ENCODE measurements at regions not wholly inside any gene's neighbourhood (a gene's known extent, or its start where the extent isn't known, plus 50 kb on each side); places are given as distances from the start of the nearest gene placed in this dataset.
A peak's percentile ranks its signal among the peaks of the same experiment; 100 is the strongest.

- no peak for TF ChIP-seq CTCF (IDR thresholded peaks at IDR 0.05; ENCODE audit: low read depth, low read length)
- DNase-seq (ENCODE audit: low read depth in 2 of 2): peak in 1 of 2 donors; percentile 12
- no peak overlapping the region for H3K4me3 ChIP-seq (replicated peaks in 1 of 2; ENCODE audit: low read depth in 2 of 2, low read length in 2 of 2)
These were observed 92.5 kb upstream of the MB21D2 start for GRCh38 chr3:193010191-193010590.

- no peak overlapping the region for H3K4me3 ChIP-seq (replicated peaks in 1 of 2; ENCODE audit: low read depth in 2 of 2, low read length in 2 of 2)
- no peak for DNase-seq (ENCODE audit: low read depth in 2 of 2)
- TF ChIP-seq CTCF (IDR thresholded peaks at IDR 0.05; ENCODE audit: low read depth, low read length): no peak
These were observed 94.3 kb upstream of the MB21D2 start for GRCh38 chr3:193011958-193012357.

GRCh38 chr3:193014902-193015301 lies 97.2 kb upstream of the MB21D2 start:
- no peak overlapping the region for H3K4me3 ChIP-seq (replicated peaks in 1 of 2; ENCODE audit: low read depth in 2 of 2, low read length in 2 of 2)
- DNase-seq (ENCODE audit: low read depth in 2 of 2): no peak
- TF ChIP-seq CTCF (IDR thresholded peaks at IDR 0.05; ENCODE audit: low read depth, low read length): no peak

DNA sequence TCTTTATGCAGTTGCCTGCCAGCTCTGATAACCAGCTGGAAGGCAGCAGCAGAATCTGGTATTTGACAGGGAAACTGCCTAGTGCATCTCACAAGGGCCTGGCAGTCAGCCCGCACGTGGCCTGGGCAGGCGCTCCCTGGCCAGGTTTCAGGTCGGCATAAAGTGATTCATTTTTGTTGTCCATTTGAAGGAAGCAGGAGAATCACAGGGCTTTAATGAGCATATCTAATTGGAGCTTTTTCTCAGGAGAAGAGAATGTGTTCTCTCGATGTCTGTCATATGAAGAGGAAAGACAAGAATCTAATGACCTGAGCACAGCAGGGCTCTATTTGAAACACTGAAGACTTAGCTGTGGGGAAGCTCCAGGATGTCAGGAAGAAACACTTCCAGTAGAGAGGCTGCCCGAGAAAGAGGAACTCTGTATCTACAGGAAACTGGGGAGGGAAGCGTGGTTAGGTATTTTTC lies 98.8 kb upstream of the MB21D2 start:
- no peak overlapping the region for H3K4me3 ChIP-seq (replicated peaks in 1 of 2; ENCODE audit: low read depth in 2 of 2, low read length in 2 of 2)
- no peak for TF ChIP-seq CTCF (IDR thresholded peaks at IDR 0.05; ENCODE audit: low read depth, low read length)
- DNase-seq (ENCODE audit: low read depth in 2 of 2): peak; percentile 23 to 64

DNA sequence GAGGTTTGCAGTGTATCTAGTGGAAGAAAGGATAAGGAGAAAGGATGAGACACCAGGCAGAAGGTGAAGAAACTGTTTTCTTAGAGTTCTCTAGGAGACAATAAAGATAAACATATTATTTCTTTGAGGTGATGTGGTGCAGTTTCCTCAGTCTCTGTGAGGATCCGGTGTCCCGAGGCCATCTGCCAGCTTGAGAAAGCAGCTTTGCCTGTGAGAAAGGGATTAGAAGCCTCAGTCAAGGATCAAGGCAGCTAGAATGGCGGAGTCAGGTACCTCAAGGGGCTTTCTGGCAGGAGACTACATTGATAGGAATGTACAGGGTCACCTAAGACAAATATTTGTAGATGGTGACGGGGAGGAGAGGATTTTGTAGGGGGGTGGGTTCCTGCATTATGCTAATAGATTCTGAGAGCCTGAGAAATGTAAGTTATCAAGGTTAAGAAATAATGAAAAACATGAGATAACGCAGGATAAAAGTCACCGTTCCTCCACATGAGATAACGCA lies 103.9 kb upstream of the MB21D2 start:
- DNase-seq (ENCODE audit: low read depth in 2 of 2): no peak
- no peak for TF ChIP-seq CTCF (IDR thresholded peaks at IDR 0.05; ENCODE audit: low read depth, low read length)
- H3K4me3 ChIP-seq (replicated peaks in 1 of 2; ENCODE audit: low read depth in 2 of 2, low read length in 2 of 2): no peak overlapping the region

DNA sequence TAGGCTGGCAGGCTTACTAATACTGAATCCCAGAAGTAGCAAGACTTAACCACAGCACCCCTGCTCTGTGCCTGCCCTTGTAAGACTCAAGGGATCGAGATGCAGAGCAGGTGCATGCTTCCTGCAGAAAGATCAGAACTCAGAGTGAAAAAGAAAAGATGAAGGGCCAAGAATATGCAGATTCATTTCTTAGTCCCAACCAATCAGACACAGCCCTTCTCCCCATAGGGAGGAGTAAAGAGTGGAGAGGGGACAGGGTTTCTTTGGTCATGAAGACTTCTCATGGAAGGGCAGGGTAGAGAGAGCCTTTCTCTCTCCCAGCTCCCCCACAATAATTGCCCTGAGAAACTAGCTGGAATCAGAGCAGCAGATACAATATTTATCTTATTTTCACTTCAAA lies 105.6 kb upstream of the MB21D2 start:
- H3K4me3 ChIP-seq (replicated peaks in 1 of 2; ENCODE audit: low read depth in 2 of 2, low read length in 2 of 2): no peak overlapping the region
- no peak for TF ChIP-seq CTCF (IDR thresholded peaks at IDR 0.05; ENCODE audit: low read depth, low read length)
- DNase-seq (ENCODE audit: low read depth in 2 of 2): no peak

DNA sequence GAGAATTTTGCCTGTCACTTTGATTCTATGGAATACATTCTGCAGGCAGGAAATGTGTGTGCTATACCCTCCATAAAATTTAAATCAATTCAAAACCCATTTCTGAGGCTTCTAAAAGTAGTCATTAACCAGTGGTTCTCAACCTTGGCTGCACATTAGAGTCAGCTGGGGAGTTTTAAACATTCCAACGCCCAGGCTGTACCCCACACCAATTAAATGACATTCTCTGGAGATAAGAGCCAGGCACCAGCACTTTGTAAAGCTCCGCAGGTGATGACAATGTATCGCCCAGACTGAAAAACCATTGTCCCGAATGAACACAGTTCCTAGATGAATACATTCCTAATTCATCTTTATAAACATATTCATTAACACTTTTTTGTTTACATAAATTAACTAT lies 110.6 kb upstream of the MB21D2 start:
- TF ChIP-seq CTCF (IDR thresholded peaks at IDR 0.05; ENCODE audit: low read depth, low read length): no peak

More for the DNA sequence above, 110.6 kb upstream of the MB21D2 start:
- DNase-seq (ENCODE audit: low read depth in 2 of 2): no peak
- H3K4me3 ChIP-seq (replicated peaks in 1 of 2; ENCODE audit: low read depth in 2 of 2, low read length in 2 of 2): no peak overlapping the region
